Urinary bladder (tissue), 3 donors: ENCODE measurements at regions not wholly inside any gene's neighbourhood (a gene's known extent, or its start where the extent isn't known, plus 50 kb on each side); places are given as distances from the start of the nearest gene placed in this dataset.
"Not testable (repeated sequence)": the region's sequence is repeated elsewhere in the genome, so short reads cannot be mapped to it uniquely, and the experiment has no call there.

ENCODE experiments used
- DNase-seq: peaks from one replicate; pipeline ENCODE4 v3.0.0-alpha.2; 2015; ENCODE audit errors: extremely low spot score
- H3K27ac ChIP-seq: one replicate; pipeline ENCODE4 v1.5.1; 2013; ENCODE audit warnings: low read depth, mild to moderate bottlenecking, moderate library complexity
- H3K36me3 ChIP-seq: one replicate; pipeline ENCODE4 v1.6.1; 2013; ENCODE audit warnings: mild to moderate bottlenecking, moderate library complexity; ENCODE audit not compliant: insufficient read depth
- H3K4me1 ChIP-seq: one replicate; pipeline ENCODE4 v1.6.1; 2013; ENCODE audit warnings: mild to moderate bottlenecking, moderate library complexity; ENCODE audit not compliant: insufficient read depth
- H3K4me3 ChIP-seq: one replicate; pipeline ENCODE4 v1.5.1; 2013; ENCODE audit warnings: low read depth, low read length
- WGBS: extraction: QIAGEN DNeasy Blood & Tissue Kit; methylation state at CpG from one replicate; pipeline ENCODE4 v1.1.7; 2013; 5-methylcytosine and 5-hydroxymethylcytosine counted together
- donor health status: healthy with polysubstance abuse.
- donor health status: healthy.

GRCh38 chr3:127520993-127521392, 69.5 kb downstream of the TPRA1 start:
- H3K27ac ChIP-seq, result no peak overlapping the region
- 85% methylated on average over 4 of the region's 4 CpGs for WGBS
- no peaks in the 10 kb centered on the region for H3K4me1 ChIP-seq
- DNase-seq, result no peak
- H3K4me3 ChIP-seq, result no peak overlapping the region
- H3K36me3 ChIP-seq, result no peaks in the 10 kb centered on the region

DNA sequence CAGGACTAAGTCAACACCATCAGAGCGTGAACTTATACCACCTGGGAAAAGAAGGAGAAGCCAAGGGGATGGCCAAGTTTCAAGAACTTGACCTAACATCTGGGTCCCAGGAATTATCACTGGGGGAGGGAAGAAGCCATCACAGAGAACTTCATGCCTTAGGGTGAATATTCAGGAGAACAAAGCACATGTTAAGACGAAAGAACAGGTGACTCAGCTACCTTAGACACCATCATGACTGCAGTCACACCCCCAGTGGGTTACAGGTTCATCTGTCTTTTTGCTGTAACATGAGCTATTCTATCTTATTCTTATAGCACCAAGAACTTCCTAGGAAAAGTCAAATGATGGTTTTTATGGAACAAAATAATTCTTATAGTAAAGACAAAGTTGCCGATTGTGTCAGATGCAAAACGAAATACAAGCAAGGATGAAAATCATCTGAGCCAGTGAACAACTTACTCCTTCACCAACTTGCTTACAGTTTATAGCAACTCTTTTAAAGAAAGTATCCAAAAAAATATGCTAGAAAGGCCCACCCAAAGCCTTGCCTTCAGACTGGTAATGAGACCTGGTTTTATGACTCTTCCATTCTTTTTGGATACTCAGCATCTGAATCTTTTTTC, 72.0 kb downstream of the TPRA1 start:
- Histone ChIP-seq H3K4me1 (no peaks in the 10 kb centered on the region), H3K4me3 (no peak overlapping the region), H3K27ac (no peak overlapping the region), H3K36me3 (no peaks in the 10 kb centered on the region)
- no peak for DNase-seq
- 89% methylated on average over 4 of the region's 4 CpGs for WGBS

GRCh38 chr3:127512256-127512655, 78.3 kb downstream of the TPRA1 start:
- Histone ChIP-seq H3K4me3 (no peak overlapping the region), H3K27ac (no peak overlapping the region), H3K36me3 (no peaks in the 10 kb centered on the region), H3K4me1 (no peaks in the 10 kb centered on the region)
- DNase-seq, result no peak
- WGBS, result 36% methylated on average over 3 of the region's 3 CpGs

GRCh38 chr3:127501177-127501576, 89.4 kb downstream of the TPRA1 start:
- H3K27ac ChIP-seq, result no peak overlapping the region
- no peak for DNase-seq
- no peak overlapping the region for H3K4me3 ChIP-seq
- no peaks in the 10 kb centered on the region for H3K4me1 ChIP-seq
- 82% methylated on average over 1 of the region's 1 CpG for WGBS
- H3K36me3 ChIP-seq, result no peaks in the 10 kb centered on the region

DNA sequence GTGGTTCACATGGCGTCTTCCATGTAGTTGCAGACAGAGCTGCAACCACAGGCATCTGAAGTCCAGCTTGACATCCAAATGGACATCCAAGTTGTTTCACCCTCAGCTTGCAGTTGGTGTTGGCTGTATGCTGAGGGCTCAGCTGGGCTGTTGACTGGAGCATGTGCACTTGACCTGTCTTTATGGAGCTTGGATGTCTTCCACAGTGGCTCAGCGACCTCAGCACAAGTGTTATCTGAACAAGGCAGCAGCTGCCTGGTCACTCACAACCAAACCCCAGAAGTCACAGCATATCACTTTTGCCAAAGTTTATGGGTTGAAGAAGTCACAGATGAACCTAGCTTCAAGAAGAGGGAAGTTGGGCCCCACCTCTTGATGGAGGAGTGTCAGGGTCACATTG, 92.9 kb downstream of the TPRA1 start:
- WGBS, result 74% methylated on average over 2 of the region's 2 CpGs
- H3K27ac ChIP-seq, result no peak overlapping the region
- H3K36me3 ChIP-seq, result no peaks in the 10 kb centered on the region
- DNase-seq, result no peak
- no peak overlapping the region for H3K4me3 ChIP-seq
- H3K4me1 ChIP-seq, result no peaks in the 10 kb centered on the region

DNA sequence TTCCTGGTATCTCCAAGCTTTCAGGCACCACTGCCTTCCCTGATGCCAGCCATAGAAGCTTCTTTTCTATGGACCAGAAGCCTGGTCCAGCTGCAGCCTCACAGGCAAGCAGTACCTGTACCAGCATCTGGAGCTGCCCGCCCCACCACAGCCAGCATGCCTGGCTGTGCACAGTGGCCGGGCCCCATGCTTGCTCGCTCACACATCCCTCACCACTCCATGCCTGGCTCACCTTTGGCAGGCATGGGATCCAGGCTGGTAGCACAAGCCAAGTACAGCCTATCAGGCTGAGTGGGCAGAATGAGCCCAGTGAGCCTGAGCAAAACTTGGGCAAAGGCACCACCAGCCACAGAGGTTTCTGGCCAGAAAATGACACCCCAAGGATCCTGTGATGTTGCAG, 93.4 kb downstream of the TPRA1 start:
- WGBS, result 91% methylated on average over 3 of the region's 3 CpGs
- Histone ChIP-seq H3K36me3 (no peaks in the 10 kb centered on the region), H3K4me1 (no peaks in the 10 kb centered on the region), H3K4me3 (no peak overlapping the region), H3K27ac (no peak overlapping the region)
- no peak for DNase-seq

DNA sequence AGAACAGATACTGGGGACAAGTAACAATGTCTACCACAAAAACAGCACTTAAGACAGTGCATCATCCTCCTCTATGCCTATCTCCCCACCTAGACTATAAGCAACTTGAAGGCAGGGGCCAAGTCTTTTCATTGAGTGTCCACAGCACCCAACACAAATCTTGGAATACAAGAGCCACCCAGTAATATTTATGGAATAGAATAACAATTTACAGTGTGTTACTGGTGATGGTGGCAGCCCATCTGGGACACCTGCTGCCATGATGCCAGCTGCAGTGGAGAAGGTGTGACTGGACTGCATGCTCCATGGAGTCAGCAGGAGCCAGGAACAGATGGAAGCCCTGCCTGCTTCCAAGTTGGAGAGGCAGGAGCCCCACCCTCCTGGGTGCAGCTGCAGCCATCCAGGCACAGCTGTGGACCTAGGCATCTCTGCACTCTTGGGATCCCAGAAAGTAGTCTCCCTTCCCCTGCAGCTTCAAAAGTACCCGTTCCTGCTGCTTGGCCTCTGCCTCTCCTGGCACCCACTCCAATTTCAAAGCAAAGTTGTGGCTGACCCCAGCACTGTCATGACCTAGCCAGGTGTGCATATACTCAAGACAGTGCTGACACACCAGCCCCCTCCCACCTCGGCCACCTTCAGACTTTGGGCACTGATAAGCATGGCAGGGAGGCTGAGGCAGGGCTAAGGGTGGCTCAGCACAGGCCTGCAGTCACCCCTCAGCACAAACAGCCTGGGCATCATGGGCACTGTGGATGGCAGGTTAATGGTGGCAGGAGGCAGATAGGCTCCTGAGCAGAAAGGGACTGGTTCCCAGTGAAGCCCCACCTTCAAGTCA, 94.5 kb downstream of the TPRA1 start:
- H3K36me3 ChIP-seq, result no peaks in the 10 kb centered on the region
- DNase-seq, result no peak
- H3K27ac ChIP-seq, result no peak overlapping the region
- H3K4me3 ChIP-seq, result no peak overlapping the region
- 67% methylated on average over 2 of the region's 2 CpGs for WGBS
- no peaks in the 10 kb centered on the region for H3K4me1 ChIP-seq

- Histone ChIP-seq H3K4me1 (no peaks in the 10 kb centered on the region), H3K4me3 (no peak overlapping the region), H3K27ac (no peak overlapping the region), H3K36me3 (no peaks in the 10 kb centered on the region)
- no peak for DNase-seq
- WGBS, result 80% methylated on average over 4 of the region's 4 CpGs
Measured at GRCh38 chr3:127493924-127494646, 96.4 kb downstream of the TPRA1 start.

- WGBS, result 76% methylated on average over 2 of the region's 2 CpGs
- Histone ChIP-seq H3K27ac (no peak overlapping the region), H3K4me3 (no peak overlapping the region), H3K36me3 (no peaks in the 10 kb centered on the region), H3K4me1 (no peaks in the 10 kb centered on the region)
- DNase-seq, result no peak
Measured at GRCh38 chr3:127492426-127492825, 98.1 kb downstream of the TPRA1 start.

GRCh38 chr3:127491909-127492308, 98.6 kb downstream of the TPRA1 start:
- Histone ChIP-seq H3K4me1 (no peaks in the 10 kb centered on the region), H3K27ac (no peak overlapping the region), H3K36me3 (no peaks in the 10 kb centered on the region), H3K4me3 (no peak overlapping the region)
- WGBS, result 74% methylated on average over 5 of the region's 5 CpGs
- DNase-seq, result no peak

- Histone ChIP-seq H3K36me3 (no peaks in the 10 kb centered on the region), H3K4me1 (no peaks in the 10 kb centered on the region), H3K4me3 (no peak overlapping the region), H3K27ac (no peak overlapping the region)
- no peak for DNase-seq
- WGBS, result 81% methylated on average over 4 of the region's 4 CpGs
Measured at GRCh38 chr3:127491323-127491722, 99.2 kb downstream of the TPRA1 start.

DNA sequence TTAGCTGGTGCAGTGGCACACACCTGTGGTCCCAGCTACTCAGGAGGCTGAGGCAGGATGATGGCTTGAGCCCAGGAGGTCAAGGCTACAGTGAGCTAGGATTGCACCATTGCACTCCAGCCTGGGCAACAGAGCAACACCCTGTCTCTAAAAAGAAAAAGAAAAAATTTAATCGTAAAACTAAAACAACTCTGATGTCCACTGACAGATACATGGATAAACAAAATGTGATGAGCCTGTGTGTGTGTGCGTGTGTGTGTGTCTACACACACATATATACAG, 99.6 kb downstream of the TPRA1 start:
- not testable (repeated sequence) for DNase-seq, H3K27ac ChIP-seq, H3K36me3 ChIP-seq, H3K4me3 ChIP-seq, H3K4me1 ChIP-seq
- WGBS, result 51% methylated on average over 2 of the region's 2 CpGs

- H3K4me1 ChIP-seq, result no peaks in the 10 kb centered on the region
- DNase-seq, result no peak
- no peaks in the 10 kb centered on the region for H3K36me3 ChIP-seq
- 63% methylated on average over 7 of the region's 7 CpGs for WGBS
- no peak overlapping the region for H3K4me3 ChIP-seq
- no peak overlapping the region for H3K27ac ChIP-seq
Measured at GRCh38 chr3:127490271-127491023, 100.1 kb downstream of the TPRA1 start.
